Activated naive CD4-positive, alpha-beta T cell treated with Interleukin-2 at 50 U/mL for 16 hours (primary cell): ENCODE measurements at regions not wholly inside any gene's neighbourhood (a gene's known extent, or its start where the extent isn't known, plus 50 kb on each side); places are given as distances from the start of the nearest gene placed in this dataset.

Source experiments
- DNase-seq: peaks from one replicate; pipeline ENCODE4 v3.0.0-alpha.2; 2020

GRCh38 chr5:133794771-133795415 lies 173.5 kb downstream of the C5orf15 start:
- no peak for DNase-seq

GRCh38 chr5:133793756-133794465 lies 174.5 kb downstream of the C5orf15 start:
- no peak for DNase-seq

DNA sequence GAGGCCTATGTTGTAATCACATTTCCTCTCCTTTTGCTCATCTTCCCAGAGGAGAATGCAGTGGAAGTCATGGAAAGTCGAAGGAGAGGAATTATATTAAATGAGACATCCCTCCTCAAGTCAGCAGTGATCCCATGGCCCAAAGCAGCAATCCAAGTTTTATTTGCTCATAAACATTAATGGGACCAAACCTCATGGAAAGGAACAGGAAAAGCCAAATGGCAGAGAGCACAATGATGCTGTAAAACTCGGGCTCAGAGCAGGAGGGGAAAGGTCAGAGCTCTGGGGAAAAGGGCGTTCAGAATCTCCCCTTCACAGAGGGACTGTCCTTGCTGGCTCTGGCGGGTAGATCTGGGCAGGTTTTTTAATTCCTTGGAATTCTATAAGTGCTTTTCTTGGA lies 175.8 kb downstream of the C5orf15 start:
- DNase-seq, result no peak

- no peak for DNase-seq
These were observed 176.4 kb downstream of the C5orf15 start for GRCh38 chr5:133792024-133792423.

DNA sequence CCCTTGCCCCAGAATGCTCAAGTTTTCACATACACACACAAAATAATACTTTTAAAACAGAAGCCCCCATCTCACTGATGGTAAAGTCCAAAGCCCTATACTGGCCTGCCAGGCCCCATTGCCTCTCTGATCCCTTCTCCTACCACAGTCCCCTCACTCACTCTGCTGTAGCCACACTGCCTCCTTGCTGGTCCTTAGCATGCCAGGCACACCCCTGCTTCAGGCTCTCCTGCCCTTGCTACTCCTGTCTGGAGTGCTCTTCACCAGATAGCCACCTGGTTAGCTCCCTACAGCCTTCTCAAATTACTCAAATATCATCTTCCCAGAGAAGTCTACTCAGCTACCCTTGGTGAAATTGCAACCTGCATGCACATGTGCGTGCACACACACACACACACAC lies 177.5 kb downstream of the C5orf15 start:
- no peak for DNase-seq

GRCh38 chr5:133789428-133789827 lies 177.1 kb upstream of the FSTL4 start:
- DNase-seq, result no peak

DNA sequence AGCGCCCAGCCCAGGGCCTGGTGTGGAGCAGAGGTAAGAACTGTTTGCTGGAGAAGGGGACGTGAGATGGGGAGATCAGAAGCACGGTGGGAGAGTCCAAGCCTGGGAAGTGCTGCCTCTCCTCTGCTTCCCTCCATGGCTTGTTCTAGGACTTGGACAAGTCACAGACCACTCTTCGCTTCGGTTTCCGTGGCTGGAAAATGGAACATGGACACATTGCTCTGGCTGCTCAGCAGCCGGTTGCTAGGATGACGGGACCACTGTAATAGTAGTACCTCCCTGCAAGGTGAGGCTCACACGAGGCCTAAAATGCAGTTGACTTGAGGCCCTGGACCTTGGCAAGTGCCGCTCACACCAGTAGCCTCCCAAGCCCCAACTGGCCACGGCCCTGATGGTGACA lies 175.8 kb upstream of the FSTL4 start:
- no peak for DNase-seq

- no peak for DNase-seq
These were observed 174.1 kb upstream of the FSTL4 start for GRCh38 chr5:133786420-133786819.

- no peak for DNase-seq
These were observed 172.8 kb upstream of the FSTL4 start for GRCh38 chr5:133785182-133785581.

DNA sequence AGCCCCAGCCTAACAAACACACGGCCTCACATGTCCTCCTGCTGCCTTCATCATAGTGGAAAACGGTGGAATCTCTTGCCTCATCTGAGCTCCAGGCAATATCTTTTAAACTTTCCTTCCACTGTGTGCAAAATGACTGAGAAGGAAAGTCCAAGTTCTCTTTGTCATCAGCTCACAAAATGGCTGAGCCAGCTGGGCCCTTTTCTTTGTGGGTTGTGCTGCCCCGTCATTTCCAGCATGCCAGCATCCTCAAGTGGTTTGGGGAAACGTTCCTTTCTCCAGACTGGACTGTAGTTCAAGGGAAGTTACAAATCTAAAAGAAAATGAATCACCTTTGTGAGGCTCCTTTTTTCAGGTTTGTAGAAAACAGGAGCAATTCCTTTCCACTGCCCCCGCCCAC lies 171.1 kb upstream of the FSTL4 start:
- DNase-seq, result no peak

DNA sequence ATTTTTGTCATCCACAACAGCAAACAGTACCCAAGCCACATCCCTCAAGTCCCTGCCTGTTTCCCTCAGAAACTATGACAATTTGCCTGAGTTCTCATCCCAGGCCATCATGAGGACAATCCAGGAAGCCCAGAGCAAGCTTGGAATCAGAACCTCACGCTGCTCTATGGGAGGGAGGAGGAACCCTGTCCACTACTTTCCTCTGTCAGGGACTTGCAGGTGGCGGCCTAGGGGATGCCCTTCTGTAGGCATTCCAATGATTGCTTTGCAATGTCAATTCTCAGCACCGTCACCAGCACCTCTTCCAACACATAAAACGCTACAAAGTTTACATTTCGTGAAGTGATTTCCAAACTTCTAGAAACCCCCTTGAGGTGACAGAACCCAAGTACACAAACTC lies 170.4 kb upstream of the FSTL4 start:
- DNase-seq, result no peak

DNA sequence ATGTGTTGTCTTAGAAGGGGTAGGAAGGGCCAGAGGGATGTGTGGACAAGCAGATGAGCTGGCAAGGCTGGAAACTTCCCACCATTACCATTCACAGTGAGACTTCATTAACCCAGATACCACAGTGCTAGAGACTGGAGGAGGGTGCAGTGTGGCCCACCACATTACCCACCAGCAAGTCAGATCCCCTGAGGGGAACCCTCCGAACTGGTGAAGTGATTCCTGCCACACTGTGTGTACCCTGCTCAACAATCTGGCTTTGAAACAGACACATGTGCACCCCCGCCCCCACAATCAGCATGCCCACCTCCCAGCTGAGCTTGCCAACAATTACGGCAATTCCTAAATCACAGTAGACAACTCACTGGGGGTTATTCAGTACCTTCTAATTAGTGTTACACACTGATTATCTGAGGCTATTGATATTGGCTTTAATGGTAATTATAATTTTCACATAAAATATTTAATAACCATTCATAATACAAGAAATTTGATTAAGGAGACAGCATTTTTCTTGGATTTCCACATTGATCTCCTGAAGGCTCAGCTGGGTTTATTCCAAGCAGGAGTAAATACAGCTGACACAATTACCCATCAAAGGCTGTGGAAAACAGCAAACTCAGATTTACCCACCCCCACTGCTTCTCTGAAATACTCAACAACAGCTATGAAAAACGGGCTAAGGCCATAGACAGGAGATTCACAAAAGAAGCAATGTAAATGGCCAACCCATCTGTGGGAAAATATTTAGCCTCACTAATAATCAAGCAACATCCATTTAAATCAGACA lies 169.3 kb upstream of the FSTL4 start:
- DNase-seq, result no peak

- no peak for DNase-seq
These were observed 168.4 kb upstream of the FSTL4 start for GRCh38 chr5:133780619-133781280.

GRCh38 chr5:133779828-133780475 lies 167.6 kb upstream of the FSTL4 start:
- no peak for DNase-seq

DNA sequence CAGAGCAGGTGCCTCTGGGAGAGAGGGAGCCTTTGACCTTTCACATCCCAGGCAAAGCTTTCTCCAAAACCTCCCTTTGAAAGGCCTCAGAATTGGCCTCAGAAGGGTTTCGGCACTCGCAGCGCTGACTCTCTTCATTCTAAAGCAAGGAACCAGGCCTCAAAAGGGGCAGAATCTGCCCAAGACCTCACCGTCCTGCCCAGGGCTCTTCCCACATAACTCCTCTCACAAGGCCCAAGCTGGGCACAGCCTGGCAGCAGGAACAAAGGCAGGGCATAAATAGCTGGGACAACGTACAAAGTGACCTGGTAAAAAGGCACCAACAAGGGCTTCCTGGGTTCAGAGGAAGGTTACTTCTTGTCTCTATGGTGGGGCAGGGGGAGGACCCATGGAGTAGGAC lies 166.3 kb upstream of the FSTL4 start:
- DNase-seq, result no peak

- no peak for DNase-seq
These were observed 165.6 kb upstream of the FSTL4 start for GRCh38 chr5:133777951-133778350.

GRCh38 chr5:133775584-133776304 lies 163.4 kb upstream of the FSTL4 start:
- DNase-seq, result no peak

DNA sequence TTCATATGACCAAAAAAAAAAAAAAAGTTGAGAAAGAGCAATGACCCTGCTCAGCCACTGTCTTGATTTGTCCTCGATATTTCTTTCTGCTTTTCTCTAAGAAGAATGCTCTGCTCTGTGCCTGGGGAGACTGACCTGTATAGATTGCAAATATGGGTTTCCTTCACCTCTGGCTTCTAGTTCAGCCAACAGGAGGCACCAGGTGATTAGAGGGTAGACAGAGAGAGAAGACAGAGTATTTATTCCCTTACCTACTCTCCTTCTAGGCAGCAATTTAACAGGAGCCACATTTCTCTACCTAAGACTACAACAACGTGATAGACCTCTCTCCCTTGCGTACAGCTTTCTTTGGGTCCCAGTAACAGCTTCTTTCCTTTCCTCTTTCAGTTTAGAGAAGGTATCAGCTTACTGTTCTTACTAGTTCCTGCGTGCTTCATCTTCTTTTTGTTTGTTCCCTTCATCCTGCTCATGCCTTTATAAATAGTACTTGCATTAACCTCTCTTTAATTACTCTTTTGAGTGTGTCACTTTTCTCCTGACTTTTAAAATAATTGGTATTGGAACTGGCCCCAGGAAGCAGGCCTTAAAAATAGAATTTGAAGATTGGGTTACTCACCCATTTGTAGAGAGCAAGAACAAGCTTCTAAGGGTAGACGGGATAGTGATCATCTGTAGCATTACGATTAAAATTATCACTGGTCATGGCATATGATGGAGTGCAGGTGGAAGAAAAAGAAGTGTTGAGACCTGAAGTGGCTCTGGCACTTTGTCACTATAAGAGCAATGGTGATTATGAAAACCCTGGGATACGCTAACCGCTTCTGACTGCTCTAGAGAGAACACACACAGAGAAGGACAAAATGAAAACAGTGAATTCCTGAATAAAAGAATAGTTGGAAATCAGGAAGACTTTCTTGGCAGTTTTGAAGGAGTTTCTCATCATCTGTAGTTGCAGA lies 161.2 kb upstream of the FSTL4 start:
- DNase-seq, result no peak

- DNase-seq, result no peak
These were observed 157.5 kb upstream of the FSTL4 start for GRCh38 chr5:133769842-133770241.

DNA sequence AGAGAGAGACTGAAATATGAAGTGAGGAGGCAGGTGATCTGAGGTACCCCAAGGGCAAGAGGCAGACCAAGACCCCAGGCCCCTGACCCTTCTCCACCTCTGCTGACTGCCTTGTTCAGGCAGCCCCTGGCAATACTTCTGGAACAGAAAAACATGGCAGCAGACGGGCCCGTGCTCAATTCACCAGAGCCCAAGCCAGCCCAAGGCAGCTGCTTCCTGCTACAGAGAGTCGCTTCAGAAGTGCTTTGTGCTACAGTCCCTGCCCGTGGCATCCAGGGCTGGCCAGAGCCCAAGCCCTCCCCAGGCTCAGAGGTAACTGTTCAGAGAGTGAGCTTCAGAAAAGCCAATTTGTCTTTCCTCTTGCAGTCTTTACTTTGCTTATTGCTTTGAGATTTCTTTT lies 151.4 kb upstream of the FSTL4 start:
- no peak for DNase-seq

GRCh38 chr5:133761632-133762031 lies 149.3 kb upstream of the FSTL4 start:
- DNase-seq, result no peak
